Psoas muscle (tissue), 7 donors: ENCODE measurements at regions not wholly inside any gene's neighbourhood (a gene's known extent, or its start where the extent isn't known, plus 50 kb on each side); places are given as distances from the start of the nearest gene placed in this dataset.

Experiments
- ATAC-seq, 4 donors: fragments of 200-7000 bp; cut with Tn5 transposase; one replicate each; pipeline ENCODE4 v1.9.1; 2020; ENCODE audit warnings: moderate library complexity in 3 of 4, mild to moderate bottlenecking in 2 of 4
- DNase-seq, 2 donors: peaks; one replicate each; pipeline ENCODE4 v3.0.0-alpha.2; 2020
- H3K27ac ChIP-seq: fragments of 200-600 bp; one replicate; pipeline ENCODE4 v1.8.0; 2022
- H3K27me3 ChIP-seq, 3 donors: fragments of 200-600 bp in 1 of 3; one replicate each; pipeline versions ENCODE4 v1.6.1 to v1.8.0; 2013 to 2022; ENCODE audit warnings: low read length in 2 of 3, mild to moderate bottlenecking in 2 of 3, moderate library complexity in 1 of 3; ENCODE audit not compliant: insufficient read depth in 3 of 3
- H3K36me3 ChIP-seq, 2 donors: fragments of 200-600 bp in 1 of 2; one replicate each; pipeline versions ENCODE4 v1.6.1 to v1.8.0; 2013 to 2022; ENCODE audit warnings: low read depth in 1 of 2, mild to moderate bottlenecking in 1 of 2, moderate library complexity in 1 of 2; ENCODE audit not compliant: insufficient read depth in 1 of 2
- H3K4me1 ChIP-seq: fragments of 200-600 bp; one replicate; pipeline ENCODE4 v1.8.0; 2022
- H3K4me3 ChIP-seq: fragments of 200-600 bp; one replicate; pipeline ENCODE4 v1.8.0; 2022; ENCODE audit warnings: mild to moderate bottlenecking
- H3K9me3 ChIP-seq: fragments of 200-600 bp; one replicate; pipeline ENCODE4 v1.8.0; 2022
- CTCF ChIP-seq: fragments of 200-600 bp; IDR thresholded peaks from one replicate; pipeline ENCODE4 v1.8.0; 2022; ENCODE audit warnings: antibody characterized with exemption
- WGBS, 3 donors: extraction: QIAGEN DNeasy Blood & Tissue Kit; methylation state at CpG; one replicate each; pipeline versions ENCODE4 v1.1.6 to v1.1.7; 2013; 5-methylcytosine and 5-hydroxymethylcytosine counted together
- intact Hi-C, 2 donors: fragments of 100-400 bp; cut with DNase I; formaldehyde crosslinking; loops; one replicate each; pipeline versions ENCODE4 v1.11.0 to v1.14.2; 2022
- donor health status: healthy with polysubstance abuse.
- donor health status: DM: no; HTN: no; CAD: no; lungs with moderate emphysema.
- donor health status: Bipolar disorder and iron deficiency.
- donor health status: healthy.
- donor health status: DM: yes; HTN: yes; CAD: no.
- donor health status: DM: no; HTN: no; CAD: no.
- donor health status: DM: yes; HTN: yes; CAD: no.

DNA sequence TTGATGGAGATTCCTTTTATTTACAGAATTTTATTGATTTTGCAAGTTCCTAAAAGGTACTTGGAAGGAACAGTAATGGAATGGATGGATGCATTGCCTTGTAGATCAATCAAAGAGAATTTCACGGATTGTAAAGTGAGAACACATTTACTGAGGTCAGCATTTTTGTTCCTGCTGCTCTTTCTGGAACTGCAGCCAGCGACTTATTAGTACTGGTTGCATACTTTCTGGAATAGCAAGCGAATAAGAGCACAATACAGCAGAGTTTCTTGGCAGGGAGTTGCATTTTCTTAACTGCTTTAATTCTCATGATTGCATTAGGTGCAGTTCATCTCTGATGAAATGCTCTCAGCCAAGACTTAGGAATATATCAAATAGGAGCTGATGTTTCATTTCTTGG lies 106.1 kb upstream of the CHODL start:
- Histone ChIP-seq H3K4me1 (no peaks in the 10 kb centered on the region), H3K36me3 (no peaks in the 10 kb centered on the region), H3K9me3 (no peaks in the 10 kb centered on the region), H3K27ac (no peak overlapping the region), H3K4me3 (no peak overlapping the region), H3K27me3 (no peaks in the 10 kb centered on the region)
- ATAC-seq (no peak), DNase-seq (no peak)
- intact Hi-C loops = no loop called here
- TF ChIP-seq CTCF = no peak
- 22 to 28% (median 22%) methylated on average over 3 of the region's 3 CpGs for WGBS, 3 donors

DNA sequence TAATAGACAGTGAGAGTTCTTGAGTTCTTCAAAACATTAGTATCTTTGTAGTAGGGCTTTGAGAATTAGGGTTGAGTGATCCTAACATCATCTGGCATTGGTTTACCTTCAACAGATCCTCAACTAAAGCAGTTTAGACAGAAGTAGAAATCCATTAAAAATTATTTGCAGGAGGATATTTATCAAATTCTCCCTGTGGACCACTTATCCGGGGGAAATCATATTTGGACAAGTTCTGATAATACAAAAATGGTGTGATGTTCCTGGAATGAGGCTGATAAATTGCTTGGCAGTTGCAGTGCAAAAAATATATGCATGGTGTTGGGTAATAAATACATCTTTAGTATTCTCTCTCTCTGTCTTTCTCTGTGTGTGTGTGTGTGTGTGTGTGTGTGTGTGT lies 115.1 kb upstream of the CHODL start:
- no peak for ATAC-seq
- H3K27ac ChIP-seq = no peak overlapping the region
- no peak overlapping the region for H3K4me3 ChIP-seq
- H3K9me3 ChIP-seq = no peaks in the 10 kb centered on the region
- intact Hi-C loops = no loop called here
- H3K27me3 ChIP-seq = no peaks in the 10 kb centered on the region
- H3K4me1 ChIP-seq = no peaks in the 10 kb centered on the region
- no peak for TF ChIP-seq CTCF
- no peaks in the 10 kb centered on the region for H3K36me3 ChIP-seq
- DNase-seq = no peak
- 18 to 47% (median 36%) methylated on average over 1 of the region's 1 CpG for WGBS, 3 donors

DNA sequence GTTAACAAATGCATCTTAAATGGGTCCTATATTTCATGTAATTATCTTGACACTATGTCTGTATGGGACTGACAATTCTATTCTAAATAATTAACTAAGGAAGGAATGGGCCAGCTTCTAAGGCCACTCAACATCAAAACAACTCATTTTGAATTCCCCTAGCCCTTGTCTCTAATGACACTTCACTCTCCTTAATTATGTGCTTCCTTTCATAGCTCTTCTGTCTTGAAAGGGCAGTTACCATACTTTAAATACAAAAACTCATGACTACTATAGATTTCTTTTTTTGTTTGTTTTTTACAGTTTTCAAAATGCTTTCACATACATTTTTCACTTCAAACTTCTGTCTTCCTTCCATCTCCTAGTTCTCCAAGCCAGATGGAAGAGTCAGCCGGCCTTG lies 126.1 kb upstream of the CHODL start:
- no peak for DNase-seq
- intact Hi-C loops = no loop called here
- WGBS, 3 donors = 62 to 71% (median 70%) methylated on average over 1 of the region's 1 CpG

GRCh38 chr21:18117176-18117575 lies 127.5 kb upstream of the CHODL start:
- Histone ChIP-seq H3K27me3 (no peaks in the 10 kb centered on the region), H3K9me3 (no peaks in the 10 kb centered on the region), H3K4me3 (no peak overlapping the region), H3K36me3 (no peaks in the 10 kb centered on the region), H3K4me1 (no peaks in the 10 kb centered on the region), H3K27ac (no peak overlapping the region)
- ATAC-seq = no peak
- no peak for TF ChIP-seq CTCF
- no peak for DNase-seq
- 43 to 69% (median 48%) methylated on average over 1 of the region's 1 CpG for WGBS, 3 donors
- intact Hi-C loops = no loop called here

More for the DNA sequence above, 126.1 kb upstream of the CHODL start:
- ATAC-seq = no peak
- no peaks in the 10 kb centered on the region for H3K9me3 ChIP-seq
- no peak for TF ChIP-seq CTCF
- no peak overlapping the region for H3K4me3 ChIP-seq
- no peaks in the 10 kb centered on the region for H3K4me1 ChIP-seq
- no peaks in the 10 kb centered on the region for H3K36me3 ChIP-seq
- H3K27ac ChIP-seq = no peak overlapping the region
- H3K27me3 ChIP-seq = no peaks in the 10 kb centered on the region

DNA sequence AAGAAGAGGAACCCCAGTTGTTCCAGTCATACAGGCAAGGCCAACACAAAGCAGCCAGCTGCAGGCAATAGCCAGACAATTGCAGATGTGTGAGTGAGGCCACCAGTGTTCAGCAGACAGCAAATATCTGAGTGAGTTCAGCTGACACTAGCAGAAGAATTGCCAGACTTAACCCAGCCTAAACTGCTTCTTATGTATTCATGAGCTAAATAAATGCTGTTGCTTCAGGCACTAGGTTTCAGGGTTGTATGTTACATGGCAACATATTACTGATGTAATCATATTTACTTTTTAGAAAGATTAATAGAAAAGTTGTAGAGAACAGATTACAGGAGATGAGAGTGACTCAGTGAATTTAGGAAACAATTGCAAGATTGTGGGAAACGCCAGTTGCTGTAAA lies 129.8 kb upstream of the CHODL start:
- WGBS, 3 donors = 57 to 80% (median 58%) methylated on average over 1 of the region's 1 CpG
- no peak for TF ChIP-seq CTCF
- DNase-seq (no peak), ATAC-seq (no peak)
- intact Hi-C loops = no loop called here
- H3K4me1 ChIP-seq = no peaks in the 10 kb centered on the region
- H3K27ac ChIP-seq = no peak overlapping the region
- no peak overlapping the region for H3K4me3 ChIP-seq
- no peaks in the 10 kb centered on the region for H3K27me3 ChIP-seq
- H3K36me3 ChIP-seq = no peaks in the 10 kb centered on the region
- no peaks in the 10 kb centered on the region for H3K9me3 ChIP-seq
